HG03135 (cell line): ENCODE measurements at regions not wholly inside any gene's neighbourhood (a gene's known extent, or its start where the extent isn't known, plus 50 kb on each side); places are given as distances from the start of the nearest gene placed in this dataset.
"Not testable (repeated sequence)": the region's sequence is repeated elsewhere in the genome, so short reads cannot be mapped to it uniquely, and the experiment has no call there.

ENCODE experiments used
- ATAC-seq: cut with Tn5 transposase; IDR thresholded peaks from one replicate; pipeline ENCODE4 v1.9.1; 2021; ENCODE audit warnings: mild to moderate bottlenecking, moderate library complexity; ENCODE audit not compliant: unreplicated experiment

GRCh38 chr18:10604182-10604581, 78.4 kb downstream of the NAPG start:
- no peak for ATAC-seq

GRCh38 chr18:10606881-10607280, 81.1 kb downstream of the NAPG start:
- peak; percentile 63 for ATAC-seq

GRCh38 chr18:10607332-10608248, 81.8 kb downstream of the NAPG start:
- not testable (repeated sequence) for ATAC-seq

- ATAC-seq, result not testable (repeated sequence)
Observed at GRCh38 chr18:10608450-10608849, 82.6 kb downstream of the NAPG start.

GRCh38 chr18:10609046-10609445, 83.2 kb downstream of the NAPG start:
- not testable (repeated sequence) for ATAC-seq

GRCh38 chr18:10613226-10613625, 87.4 kb downstream of the NAPG start:
- ATAC-seq, result not testable (repeated sequence)

- not testable (repeated sequence) for ATAC-seq
Observed at GRCh38 chr18:10616714-10617113, 90.9 kb downstream of the NAPG start.

- not testable (repeated sequence) for ATAC-seq
Observed at GRCh38 chr18:10618797-10619196, 93.0 kb downstream of the NAPG start.

- ATAC-seq, result not testable (repeated sequence)
Observed at GRCh38 chr18:10619280-10619679, 93.5 kb downstream of the NAPG start.

- not testable (repeated sequence) for ATAC-seq
Observed at GRCh38 chr18:10619833-10620232, 94.0 kb downstream of the NAPG start.
